ENCODE measurements at regions not wholly inside any gene's neighbourhood (a gene's known extent, or its start where the extent isn't known, plus 50 kb on each side); places are given as distances from the start of the nearest gene placed in this dataset.
"Not testable (repeated sequence)": the region's sequence is repeated elsewhere in the genome, so short reads cannot be mapped to it uniquely, and the experiment has no call there.

GRCh38 chr9:71361357-71361756 is 239.9 kb upstream of the TRPM3 start:
- no peak for DNase-seq

DNA sequence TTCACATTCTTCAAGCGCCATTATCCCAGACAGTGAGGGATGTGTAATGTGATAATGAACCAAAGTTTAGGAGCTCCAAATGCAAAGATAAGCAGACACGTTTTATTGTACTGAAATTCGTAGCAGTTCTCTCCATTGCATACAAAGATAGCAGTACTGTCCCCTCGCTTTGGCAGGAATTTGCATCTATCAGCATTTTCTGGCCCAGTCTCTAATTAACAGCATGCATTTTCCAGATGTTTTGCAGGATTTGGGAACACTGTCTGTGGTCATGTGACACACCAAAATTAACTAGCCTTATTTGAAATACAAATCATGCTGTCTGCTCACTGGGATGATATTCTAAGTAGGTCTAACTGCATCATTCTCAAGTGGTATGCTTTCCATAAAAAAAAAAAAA is 235.9 kb upstream of the TRPM3 start:
- DNase-seq = no peak

DNA sequence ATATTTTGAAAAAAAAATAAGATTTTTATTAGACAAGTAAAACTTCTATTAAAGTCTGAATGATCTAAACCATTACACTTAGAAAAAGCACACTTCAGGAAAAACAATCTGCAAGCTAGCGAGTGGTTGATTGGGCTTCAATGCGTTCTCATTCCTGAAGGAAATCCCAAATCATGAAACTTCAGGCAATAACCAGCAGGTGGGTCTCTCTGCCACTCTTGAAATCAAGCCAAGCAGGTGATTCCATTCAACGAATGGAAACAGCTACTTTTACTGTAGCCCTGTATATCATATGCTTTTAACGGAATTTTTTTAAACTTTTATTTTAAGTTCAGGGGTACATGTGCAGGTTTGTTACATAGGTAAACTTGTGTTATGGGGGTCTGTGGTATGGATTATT is 234.5 kb upstream of the TRPM3 start:
- DNase-seq = no peak

GRCh38 chr9:71353720-71354119 is 232.3 kb upstream of the TRPM3 start:
- no peak for DNase-seq

- no peak for DNase-seq
These were observed 231.4 kb upstream of the TRPM3 start for GRCh38 chr9:71352837-71353236.

GRCh38 chr9:71349218-71349617 is 227.8 kb upstream of the TRPM3 start:
- no peak for DNase-seq

GRCh38 chr9:71333321-71333720 is 211.9 kb upstream of the TRPM3 start:
- DNase-seq = no peak

GRCh38 chr9:71331603-71332002 is 210.2 kb upstream of the TRPM3 start:
- DNase-seq = no peak

GRCh38 chr9:71329873-71330272 is 208.5 kb upstream of the TRPM3 start:
- DNase-seq = no peak

- DNase-seq = no peak
These were observed 204.9 kb upstream of the TRPM3 start for GRCh38 chr9:71326360-71326759.

GRCh38 chr9:71323357-71323756 is 201.9 kb upstream of the TRPM3 start:
- no peak for DNase-seq

- DNase-seq = no peak
These were observed 200.9 kb upstream of the TRPM3 start for GRCh38 chr9:71322311-71322710.

DNA sequence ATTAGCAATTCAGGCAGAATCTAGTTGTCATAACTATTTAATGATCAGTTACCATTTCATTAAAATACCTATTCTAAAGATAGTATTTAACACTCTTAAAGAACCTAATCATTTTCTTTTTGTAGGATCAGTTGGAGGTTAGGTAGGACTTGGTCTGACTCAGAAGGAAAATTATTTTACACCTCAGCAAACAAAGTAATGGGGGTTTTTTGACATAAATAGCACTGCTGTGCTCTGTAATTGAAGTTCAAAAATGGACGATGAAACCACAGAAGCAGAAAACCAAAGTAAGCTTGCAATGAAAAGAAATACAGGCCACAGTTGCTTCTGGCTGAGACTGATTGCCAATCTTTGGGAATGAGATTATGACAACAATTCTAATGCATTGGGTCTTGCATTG is 187.0 kb upstream of the TRPM3 start:
- no peak for DNase-seq

- DNase-seq = no peak
These were observed 184.7 kb upstream of the TRPM3 start for GRCh38 chr9:71306134-71306533.

GRCh38 chr9:71303351-71303750 is 181.9 kb upstream of the TRPM3 start:
- no peak for DNase-seq

DNA sequence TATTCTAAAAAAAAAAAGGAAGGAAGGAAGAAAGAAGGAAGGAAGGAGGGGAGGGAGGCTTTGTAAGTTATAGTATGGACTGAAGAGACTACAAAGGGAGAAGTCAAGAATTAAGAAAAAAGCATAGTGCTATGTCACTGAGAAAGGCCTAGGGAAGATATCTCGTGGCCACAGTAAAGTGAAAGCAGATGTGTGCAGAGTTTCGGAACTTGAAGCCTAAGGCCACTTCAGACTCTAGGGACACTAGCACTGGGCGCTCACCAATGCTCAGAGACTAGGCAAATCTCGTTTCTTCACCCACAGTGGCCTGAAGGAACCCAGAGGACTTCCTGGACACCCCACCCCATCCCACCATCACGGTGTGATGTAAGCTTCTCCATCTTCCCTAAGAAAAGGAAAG is 181.4 kb upstream of the TRPM3 start:
- DNase-seq = no peak

DNA sequence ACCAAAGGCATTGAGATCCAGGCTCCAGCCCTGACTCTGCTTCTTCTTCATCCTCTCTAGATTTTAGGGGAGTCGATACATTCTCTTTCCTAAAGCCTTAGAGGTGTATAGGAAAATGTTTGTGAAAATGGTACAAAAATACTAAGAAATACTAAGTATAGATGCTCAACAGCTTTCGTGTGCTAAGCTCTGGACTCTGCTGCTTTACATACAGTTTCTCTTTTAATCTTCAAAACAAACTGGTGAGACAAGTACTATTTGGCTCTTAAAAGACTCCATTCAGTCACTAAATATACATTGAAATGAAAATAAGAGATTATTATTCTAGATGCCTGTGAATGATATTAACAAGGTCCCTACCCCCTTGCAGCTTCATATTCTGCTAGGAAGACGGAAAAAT is 174.5 kb upstream of the TRPM3 start:
- DNase-seq = no peak

- no peak for DNase-seq
These were observed 164.7 kb upstream of the TRPM3 start for GRCh38 chr9:71286146-71286545.

DNA sequence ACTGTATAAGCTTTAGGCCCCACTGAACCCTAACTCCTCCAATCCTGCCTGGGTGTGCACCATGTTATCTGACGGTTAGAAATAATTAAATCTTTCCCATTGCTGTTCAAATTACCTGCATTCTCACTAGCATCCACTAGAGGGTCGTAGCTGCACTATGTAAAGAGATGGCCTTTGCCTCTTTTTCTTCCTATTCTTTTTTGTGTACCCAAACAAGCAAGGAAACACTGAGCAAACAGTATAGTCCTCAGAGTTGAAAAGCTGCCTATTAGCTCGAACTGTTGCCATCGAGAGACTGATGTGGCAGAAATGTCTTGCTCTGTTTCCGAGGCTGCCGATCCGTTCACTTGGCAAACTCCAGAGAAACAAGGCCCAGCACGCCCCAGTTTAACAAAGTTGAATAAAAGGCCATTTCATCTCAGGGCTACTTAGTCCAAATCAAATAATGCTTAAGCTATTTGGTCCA is 163.8 kb upstream of the TRPM3 start:
- peak; percentile 1 for DNase-seq

DNA sequence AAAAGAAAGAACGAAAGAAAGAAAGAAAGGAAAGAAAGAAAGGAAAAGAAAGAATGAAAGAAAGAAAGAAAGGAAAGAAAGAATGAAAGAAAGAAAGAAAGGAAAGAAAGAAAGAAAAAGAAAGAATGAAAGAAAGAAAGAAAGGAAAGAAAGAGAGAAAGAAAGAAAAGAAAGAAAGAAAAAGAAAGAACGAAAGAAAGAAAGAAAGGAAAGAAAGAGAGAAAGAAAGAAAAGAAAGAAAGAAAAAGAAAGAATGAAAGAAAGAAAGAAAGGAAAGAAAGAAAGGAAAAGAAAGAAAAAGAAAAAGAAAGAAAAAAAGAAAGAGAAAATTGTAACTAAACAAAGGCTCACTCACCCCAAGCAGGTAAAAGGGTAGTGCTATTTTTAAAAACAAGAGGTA is 160.7 kb upstream of the TRPM3 start:
- not testable (repeated sequence) for DNase-seq

- DNase-seq = no peak
These were observed 157.8 kb upstream of the TRPM3 start for GRCh38 chr9:71279151-71279739.

GRCh38 chr9:71273613-71274012 is 152.2 kb upstream of the TRPM3 start:
- DNase-seq = no peak

DNA sequence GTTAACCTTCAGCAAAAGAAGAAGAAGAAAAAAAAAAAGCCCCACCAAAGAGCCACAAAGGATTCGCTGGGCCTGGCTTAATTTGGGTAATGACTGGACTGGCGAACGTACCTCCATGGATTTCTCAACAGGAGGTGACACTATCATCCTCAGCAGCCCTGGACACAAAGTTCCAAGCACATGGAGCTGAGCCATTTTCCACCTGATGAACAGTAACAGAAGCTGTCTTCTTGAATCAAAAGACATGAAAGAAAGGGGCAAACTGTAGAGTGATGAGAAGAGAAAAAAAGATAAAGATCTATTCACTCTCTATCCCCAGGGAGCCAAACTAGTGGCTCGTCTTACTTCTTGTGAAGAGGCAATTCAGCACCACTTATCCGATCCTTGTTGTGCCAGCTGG is 150.2 kb upstream of the TRPM3 start:
- no peak for DNase-seq

DNA sequence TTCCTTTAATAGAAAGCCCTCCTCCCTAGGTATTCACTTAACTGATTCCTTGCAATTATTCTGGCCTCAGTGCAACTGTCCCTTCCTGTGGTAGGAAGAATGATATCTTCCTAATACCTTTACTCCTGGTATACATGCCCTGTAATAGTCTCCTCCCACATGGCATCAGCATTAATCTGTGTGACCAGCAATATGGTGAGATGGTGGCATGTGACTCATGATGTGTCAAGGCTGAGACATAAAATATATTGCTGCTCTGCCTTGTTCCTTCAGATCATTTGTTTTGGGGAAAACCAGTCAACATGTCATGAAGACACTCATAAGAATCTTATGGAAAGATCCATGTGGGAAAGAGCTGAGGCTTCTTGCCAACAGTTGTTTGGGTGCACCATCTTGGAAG is 149.1 kb upstream of the TRPM3 start:
- no peak for DNase-seq

GRCh38 chr9:71269859-71270258 is 148.4 kb upstream of the TRPM3 start:
- DNase-seq = no peak
